ENCODE measurements at regions not wholly inside any gene's neighbourhood (a gene's known extent, or its start where the extent isn't known, plus 50 kb on each side); places are given as distances from the start of the nearest gene placed in this dataset.

DNA sequence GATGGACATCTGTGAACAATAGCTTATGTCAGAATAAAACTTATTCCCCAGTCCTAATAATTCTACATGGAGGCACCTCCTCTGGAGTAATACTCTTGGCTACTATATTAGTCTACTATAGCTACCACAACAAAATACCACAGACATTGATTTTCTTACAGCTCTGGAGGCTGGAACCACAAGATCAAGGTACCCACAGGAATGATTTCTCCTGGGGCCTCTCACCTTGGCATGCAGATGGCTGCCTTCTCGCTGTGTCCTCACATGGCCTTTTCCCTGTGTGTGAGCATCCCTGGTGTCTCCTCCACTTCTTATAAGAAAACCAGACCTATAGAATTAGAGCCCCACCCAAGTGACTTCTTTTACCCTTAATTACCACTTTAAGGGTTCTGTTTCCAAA, 244.3 kb downstream of the BARHL2 start:
- no peak for DNase-seq (ENCODE audit: low spot score)
- TF ChIP-seq CTCF (IDR thresholded peaks at IDR 0.05; ENCODE audit: extremely low read depth, missing control alignments), result no peak

DNA sequence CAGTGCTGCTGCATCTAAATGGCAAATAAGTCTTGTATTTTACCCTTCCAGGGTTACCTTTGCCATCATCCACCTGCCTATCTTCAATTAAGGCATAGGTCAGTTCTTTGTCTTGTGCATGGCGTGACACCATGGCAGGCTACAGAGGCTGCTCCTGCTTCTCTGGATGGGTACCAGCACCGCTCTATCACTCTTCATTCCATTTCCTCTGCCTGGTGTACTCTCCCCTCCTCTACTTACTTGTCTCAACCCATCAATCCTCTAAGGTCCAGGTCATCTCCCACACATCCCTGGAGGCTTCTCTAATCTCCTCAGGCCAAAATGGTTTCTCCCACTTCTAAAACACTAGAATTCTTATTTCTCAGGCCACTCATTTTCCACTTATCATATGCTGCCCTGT, 257.5 kb downstream of the BARHL2 start:
- no peak for TF ChIP-seq CTCF (IDR thresholded peaks at IDR 0.05; ENCODE audit: extremely low read depth, missing control alignments)

GRCh38 chr1:90457985-90458384, 259.1 kb downstream of the BARHL2 start:
- no peak for TF ChIP-seq CTCF (IDR thresholded peaks at IDR 0.05; ENCODE audit: extremely low read depth, missing control alignments)
- no peak for DNase-seq (ENCODE audit: low spot score)

More for the DNA sequence above, 257.5 kb downstream of the BARHL2 start:
- no peak for DNase-seq (ENCODE audit: low spot score)

DNA sequence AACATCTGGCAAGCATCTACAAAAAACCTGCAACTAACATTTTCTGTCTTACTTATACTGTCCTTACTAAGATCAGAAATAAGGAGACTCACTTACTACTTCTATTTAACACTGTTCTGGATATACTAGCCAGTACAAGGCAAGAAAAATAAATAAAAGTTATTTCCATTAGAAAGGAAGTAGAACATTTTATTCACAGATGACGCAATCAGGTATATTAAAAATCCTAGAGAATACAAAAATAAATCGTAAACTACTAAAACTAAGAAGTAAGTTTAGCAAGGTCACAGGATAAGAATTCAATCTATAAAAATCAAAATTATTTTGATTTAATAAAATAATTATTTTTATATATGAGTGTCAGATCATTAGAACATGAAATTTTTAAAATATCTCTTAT, 264.6 kb downstream of the BARHL2 start:
- TF ChIP-seq CTCF (IDR thresholded peaks at IDR 0.05; ENCODE audit: extremely low read depth, missing control alignments), result no peak

DNA sequence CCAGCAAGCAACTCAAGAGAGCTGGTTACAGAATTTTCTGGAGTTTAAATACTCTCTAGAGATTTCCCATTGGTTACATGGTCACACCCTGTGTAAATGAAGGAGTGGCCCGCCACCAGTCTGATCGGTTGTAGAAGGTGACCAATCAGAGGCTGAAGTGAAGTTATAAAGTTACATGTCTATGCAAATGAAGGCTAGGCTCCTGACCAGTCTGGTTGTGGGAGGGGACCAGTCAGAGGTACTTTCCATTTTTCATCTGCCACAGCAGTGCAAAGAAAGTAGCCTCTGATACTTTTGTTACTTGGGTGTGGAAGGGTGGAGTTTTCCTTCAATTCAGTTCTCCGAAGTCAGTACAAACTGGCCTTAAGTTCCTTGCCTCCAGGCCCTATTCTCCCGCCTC, 273.7 kb downstream of the BARHL2 start:
- TF ChIP-seq CTCF (IDR thresholded peaks at IDR 0.05; ENCODE audit: extremely low read depth, missing control alignments), result no peak
- DNase-seq (ENCODE audit: low spot score), result no peak

More for the DNA sequence above, 264.6 kb downstream of the BARHL2 start:
- DNase-seq (ENCODE audit: low spot score), result no peak

DNA sequence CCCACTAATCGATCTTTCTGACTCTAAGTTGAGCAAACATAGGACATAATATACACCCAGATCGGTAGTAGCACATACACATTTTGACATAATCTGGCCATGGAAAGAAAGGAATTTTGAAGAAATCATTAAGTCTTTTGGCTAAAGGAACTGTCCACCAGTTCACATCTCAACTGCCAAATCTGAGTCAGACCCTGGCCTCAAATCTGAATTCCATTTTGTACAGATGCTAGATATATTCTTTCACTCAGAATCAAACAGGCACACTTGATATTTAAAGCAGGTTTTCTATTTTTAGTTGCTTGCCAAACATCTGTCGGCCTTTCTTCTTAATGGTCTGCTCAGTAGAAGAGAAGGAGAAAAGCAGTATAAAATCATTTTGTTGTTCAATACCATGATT, 281.8 kb downstream of the BARHL2 start:
- no peak for DNase-seq (ENCODE audit: low spot score)
- TF ChIP-seq CTCF (IDR thresholded peaks at IDR 0.05; ENCODE audit: extremely low read depth, missing control alignments), result no peak

GRCh38 chr1:90434460-90434859, 282.6 kb downstream of the BARHL2 start:
- TF ChIP-seq CTCF (IDR thresholded peaks at IDR 0.05; ENCODE audit: extremely low read depth, missing control alignments), result no peak
- DNase-seq (ENCODE audit: low spot score), result no peak

Data from GM20000 (cell line).